DMS153 treated with DMSO at 0.1 percent for 48 hours (cell line): ENCODE measurements at regions not wholly inside any gene's neighbourhood (a gene's known extent, or its start where the extent isn't known, plus 50 kb on each side); places are given as distances from the start of the nearest gene placed in this dataset.

Experiments
- DNase-seq: peaks from one replicate; lab custom pipeline; 2025; ENCODE audit not compliant: unreplicated experiment; lab: John Stamatoyannopoulos, UW

DNA sequence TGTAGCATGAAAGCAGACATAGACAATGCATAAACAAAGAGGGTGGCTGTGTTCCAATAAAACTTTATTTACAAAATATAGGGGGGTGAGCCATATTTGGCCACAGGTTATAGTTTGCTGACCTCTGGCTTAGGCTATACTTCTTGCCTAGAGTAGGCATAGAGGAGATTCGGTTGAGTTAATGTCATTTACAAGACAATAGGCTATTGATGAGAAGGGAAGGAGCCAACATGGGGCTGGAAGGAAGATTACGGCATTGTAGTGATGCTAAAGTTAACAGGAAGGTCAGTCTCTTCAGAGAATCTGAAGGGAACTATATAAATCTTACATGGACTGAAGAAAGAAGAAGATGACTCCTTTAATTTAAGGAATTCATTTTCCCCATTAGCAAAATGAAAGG is 463.5 kb downstream of the HTR7 start:
- DNase-seq = no peak

DNA sequence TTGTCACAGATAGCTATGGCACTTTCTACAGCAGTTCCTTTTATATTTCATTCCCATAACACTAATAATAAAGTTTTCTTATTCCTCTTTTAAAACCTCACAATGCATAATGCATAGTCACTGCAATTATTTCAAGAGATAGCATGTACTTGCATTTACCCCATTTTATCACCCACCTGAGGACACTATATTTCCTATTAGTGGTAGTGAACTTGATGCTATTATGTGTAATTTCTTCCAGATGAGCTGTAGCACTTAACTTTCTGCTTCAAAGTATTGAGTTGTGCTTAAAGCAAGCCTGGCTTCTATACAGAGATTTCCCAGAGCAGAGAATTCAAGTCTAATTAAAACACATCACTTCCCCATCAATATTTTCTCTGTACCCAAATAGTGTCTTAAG is 461.1 kb downstream of the HTR7 start:
- DNase-seq = no peak

- DNase-seq = no peak
Measured at GRCh38 chr10:90398566-90398965, 459.3 kb downstream of the HTR7 start.

- no peak for DNase-seq
Measured at GRCh38 chr10:90399782-90400181, 458.1 kb downstream of the HTR7 start.

- DNase-seq = no peak
Measured at GRCh38 chr10:90403211-90404000, 454.4 kb downstream of the HTR7 start.

- DNase-seq = no peak
Measured at GRCh38 chr10:90407131-90407530, 450.7 kb downstream of the HTR7 start.

DNA sequence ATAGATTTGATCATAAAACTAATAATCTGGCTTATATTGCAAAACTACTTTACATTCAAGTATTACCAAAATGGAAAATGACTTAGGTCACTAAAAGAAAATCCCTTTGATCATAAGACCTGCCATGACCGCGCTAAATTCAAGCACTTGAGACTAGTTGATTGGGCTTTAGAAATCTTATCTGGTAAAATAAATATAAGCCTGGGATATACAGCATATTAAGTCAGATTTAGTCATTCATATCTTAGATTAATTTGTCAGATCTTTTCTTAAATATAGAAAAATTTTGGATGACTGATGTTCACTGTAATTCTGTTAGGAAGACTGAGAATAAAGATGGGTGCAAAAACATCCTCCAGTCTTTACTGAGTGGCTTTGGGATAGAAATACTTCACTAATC is 450.0 kb downstream of the HTR7 start:
- DNase-seq = no peak

- DNase-seq = no peak
Measured at GRCh38 chr10:90412582-90412981, 445.3 kb downstream of the HTR7 start.

- no peak for DNase-seq
Measured at GRCh38 chr10:90413196-90413595, 444.6 kb downstream of the HTR7 start.

GRCh38 chr10:90414926-90415325 is 442.9 kb downstream of the HTR7 start:
- no peak for DNase-seq

- DNase-seq = no peak
Measured at GRCh38 chr10:90417029-90417428, 440.8 kb downstream of the HTR7 start.

DNA sequence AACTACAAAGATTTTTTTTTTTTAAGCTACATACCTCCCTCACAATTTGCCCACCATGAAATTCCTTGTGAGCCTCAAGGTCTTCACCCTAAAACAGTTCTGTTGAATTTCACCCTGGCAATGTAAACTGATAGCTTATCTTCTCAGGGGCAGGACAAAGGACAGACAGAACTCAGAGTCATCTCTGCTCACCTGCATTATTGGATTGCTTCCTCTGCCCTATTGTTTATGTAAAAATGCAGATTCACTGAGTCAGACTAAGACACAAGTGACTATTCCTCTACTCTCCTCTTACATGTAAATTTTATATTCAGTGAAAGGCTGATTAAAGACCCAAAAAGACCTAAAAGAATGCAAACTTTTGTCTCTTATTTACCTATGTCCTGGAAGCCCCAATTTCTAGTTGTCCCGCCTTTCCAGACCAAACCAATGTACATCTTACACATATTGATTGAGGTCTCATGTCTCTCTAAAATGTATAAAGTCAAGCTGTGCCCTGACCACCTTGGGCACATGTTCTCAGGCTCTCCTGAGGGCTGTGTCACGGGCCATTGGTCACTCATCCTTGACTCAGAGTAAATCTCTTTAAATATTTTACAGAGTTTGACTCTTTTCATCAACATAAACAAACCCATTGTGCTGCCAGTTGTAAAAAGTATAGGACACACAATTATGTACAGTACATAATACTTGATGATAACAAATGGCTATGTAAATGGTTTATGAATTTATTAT is 440.2 kb downstream of the HTR7 start:
- no peak for DNase-seq

DNA sequence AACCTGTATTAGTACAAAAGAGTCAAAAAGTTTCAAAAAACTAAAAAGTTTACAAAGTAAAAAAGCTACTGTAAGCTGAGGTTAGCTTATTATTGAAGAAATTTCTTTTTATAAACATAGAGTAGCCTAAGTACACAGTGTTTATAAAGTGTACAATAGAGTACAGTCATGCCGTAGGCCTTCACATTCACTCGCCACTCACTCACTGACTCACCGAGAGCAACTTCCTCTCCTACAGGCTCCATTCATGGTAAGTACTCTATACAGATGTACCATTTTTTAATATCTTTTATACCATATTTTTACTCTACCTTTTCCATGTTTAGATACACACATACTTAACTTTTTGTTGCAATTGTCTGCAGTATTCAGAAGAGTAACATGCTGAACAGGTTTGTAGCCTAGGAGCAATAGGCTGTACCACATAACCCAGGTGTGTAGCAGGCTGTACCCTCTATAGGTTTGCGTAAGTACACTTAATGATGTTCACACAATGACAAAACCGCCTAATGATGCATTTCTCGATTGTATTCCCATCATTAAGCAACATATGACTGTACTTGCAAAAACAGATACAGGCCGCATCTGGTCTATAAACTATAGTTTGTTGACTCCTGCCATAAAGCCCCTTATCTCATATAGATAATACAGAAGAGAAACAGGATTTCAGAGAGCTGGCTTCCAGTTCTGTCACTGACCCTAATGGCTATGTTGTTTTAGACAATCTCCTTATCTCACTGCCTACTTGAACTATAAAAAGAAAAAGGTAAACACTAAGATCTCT is 438.8 kb downstream of the HTR7 start:
- DNase-seq = no peak

DNA sequence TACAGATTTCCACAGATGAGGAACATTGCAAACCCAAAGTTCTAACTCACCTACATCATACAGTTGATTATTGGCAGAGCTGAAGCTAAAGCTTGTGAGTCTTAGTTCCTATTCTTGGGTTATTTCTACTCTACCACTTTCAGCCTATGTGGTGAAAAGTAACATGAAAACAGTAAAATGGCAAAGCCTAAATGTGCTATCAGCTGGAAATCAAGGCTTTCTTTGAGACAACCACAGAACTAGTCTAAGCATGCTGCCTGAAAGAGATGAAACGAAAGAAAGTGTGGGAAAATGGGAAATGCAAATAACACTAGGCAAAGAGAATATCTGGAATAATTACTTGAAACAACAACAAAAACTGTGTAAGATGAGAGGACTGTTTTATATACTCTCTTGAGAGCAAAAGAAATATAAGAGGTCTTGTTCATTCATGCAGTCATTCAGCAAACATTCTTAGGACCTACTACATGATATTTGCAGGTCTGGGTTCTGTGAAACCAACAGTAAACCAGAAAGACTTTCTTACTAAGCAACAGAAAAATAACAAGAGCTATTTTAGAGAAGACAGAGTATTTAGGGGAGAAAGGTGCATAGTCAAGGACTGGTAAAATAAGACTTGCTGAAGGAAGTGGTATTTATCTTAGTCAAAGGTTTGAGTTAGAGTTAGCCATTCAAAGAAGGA is 437.1 kb downstream of the HTR7 start:
- no peak for DNase-seq

DNA sequence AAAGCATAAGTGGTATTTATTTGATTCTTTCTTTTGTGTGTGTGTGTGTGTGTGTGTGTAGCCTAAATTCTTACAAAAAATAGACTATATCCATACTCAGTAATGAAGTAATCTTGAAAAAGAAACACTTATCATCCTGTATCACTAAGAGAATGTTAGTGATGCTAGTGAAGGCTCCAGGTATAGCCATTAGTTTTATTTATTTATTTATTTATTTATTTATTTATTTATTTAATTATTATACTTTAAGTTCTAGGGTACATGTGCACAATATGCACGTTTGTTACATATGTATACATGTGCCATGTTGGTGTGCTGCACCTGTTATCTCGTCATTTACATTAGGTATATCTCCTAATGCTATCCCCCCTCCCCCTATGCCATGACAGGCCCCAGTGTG is 436.0 kb downstream of the HTR7 start:
- DNase-seq = no peak

GRCh38 chr10:90424730-90425129 is 433.1 kb downstream of the HTR7 start:
- no peak for DNase-seq

DNA sequence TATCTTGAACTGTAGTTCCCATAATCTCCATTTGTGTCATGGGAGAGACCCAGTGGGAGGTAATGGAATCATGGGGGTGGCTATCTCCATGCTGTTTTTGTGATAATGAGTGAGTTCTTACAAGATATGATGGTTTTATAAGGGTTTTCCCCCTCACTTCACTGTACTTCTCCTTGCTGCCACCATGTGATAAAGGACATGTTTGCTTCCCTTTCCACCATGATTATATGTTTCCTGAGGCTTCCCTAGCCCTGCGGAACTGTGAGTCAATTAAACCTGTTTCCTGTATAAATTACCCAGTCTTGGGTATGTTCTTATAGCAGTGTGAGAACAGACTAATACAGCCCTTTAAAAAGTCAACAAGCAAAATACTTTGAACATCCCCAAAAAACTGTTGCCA is 427.7 kb downstream of the HTR7 start:
- no peak for DNase-seq

DNA sequence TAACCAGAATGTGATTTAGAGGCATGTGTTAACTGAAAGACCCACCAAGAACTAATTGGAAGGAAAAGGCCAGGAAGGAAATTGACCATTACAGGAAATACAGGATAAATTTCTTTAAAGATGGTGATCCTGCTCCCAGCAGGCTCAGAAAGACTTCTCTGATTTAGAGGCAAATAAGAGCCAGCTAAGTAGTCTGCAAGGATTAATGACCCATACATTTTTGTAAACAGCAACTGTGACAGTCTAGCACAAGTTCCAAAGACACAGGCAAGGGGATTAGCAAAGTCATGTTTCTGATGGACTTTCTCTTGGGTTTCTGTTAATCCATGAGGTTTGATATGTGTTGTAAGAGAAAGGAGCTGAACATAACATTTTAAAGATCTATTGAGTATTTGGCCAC is 425.0 kb downstream of the HTR7 start:
- DNase-seq = no peak

- no peak for DNase-seq
Measured at GRCh38 chr10:90435296-90435695, 422.5 kb downstream of the HTR7 start.

- no peak for DNase-seq
Measured at GRCh38 chr10:90437452-90437851, 420.4 kb downstream of the HTR7 start.

DNA sequence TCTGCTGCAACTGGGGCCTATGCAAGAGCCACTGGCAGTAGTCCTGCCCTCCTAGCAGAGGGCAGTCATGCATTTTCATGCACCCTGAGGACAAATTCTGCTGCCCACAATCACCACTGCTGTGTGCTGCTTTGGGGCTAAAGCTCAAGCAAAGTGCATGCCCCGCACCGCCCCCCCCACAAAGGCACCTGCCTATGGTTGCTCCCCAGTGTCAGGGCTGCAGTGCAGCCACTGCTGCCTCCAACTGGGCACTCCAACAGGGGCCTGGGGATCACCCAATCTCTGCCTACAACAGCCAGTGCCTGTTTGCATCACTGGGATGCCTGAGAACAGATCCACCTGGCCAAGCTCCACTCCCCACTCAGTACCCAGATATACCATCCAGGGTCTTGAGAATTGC is 417.0 kb downstream of the HTR7 start:
- no peak for DNase-seq
